Fibroblast of lung (primary cell): ENCODE measurements at regions not wholly inside any gene's neighbourhood (a gene's known extent, or its start where the extent isn't known, plus 50 kb on each side); places are given as distances from the start of the nearest gene placed in this dataset.

Experiments used
- DNase-seq, 2 donors: peaks; one replicate each; pipeline versions ENCODE4 v3.0.0 to v3.0.0-alpha.2; 2010; ENCODE audit warnings: low read depth in 2 of 2
- H2AFZ ChIP-seq: 2 replicates; pipeline ENCODE4 v1.5.1; 2012; ENCODE audit warnings: low read length, control low read depth, inconsistent platforms
- H3K27ac ChIP-seq: 2 replicates; pipeline ENCODE4 v1.5.1; 2011; ENCODE audit warnings: low read length, control low read depth; ENCODE audit not compliant: insufficient read depth
- H3K27me3 ChIP-seq: 2 replicates; pipeline ENCODE4 v1.5.1; 2011; ENCODE audit warnings: mild to moderate bottlenecking, low read length; ENCODE audit not compliant: control insufficient read depth, insufficient read depth
- H3K36me3 ChIP-seq: 2 replicates; pipeline ENCODE4 v1.5.1; 2011; ENCODE audit warnings: low read length; ENCODE audit not compliant: control insufficient read depth, insufficient read depth
- H3K4me1 ChIP-seq: 2 replicates; pipeline ENCODE4 v1.5.1; 2011; ENCODE audit warnings: low read length; ENCODE audit not compliant: control insufficient read depth, insufficient read depth; ENCODE audit errors: extremely low read depth
- H3K4me2 ChIP-seq: 2 replicates; pipeline ENCODE4 v1.5.1; 2011; ENCODE audit warnings: low read length, control low read depth; ENCODE audit not compliant: insufficient read depth; ENCODE audit errors: extremely low read depth
- H3K4me3 ChIP-seq, 4 experiments: fragments of 200-600 bp in 1 of 4; sonication (generic) in 1 of 4; replicated peaks in 1 of 4; 2 replicates each; pipeline ENCODE4 v1.5.1; 2011 to 2016; ENCODE audit warnings: low read length in 4 of 4, low read depth in 3 of 4, mild to moderate bottlenecking in 3 of 4, control low read depth in 2 of 4, inconsistent platforms in 1 of 4, mixed read lengths in 1 of 4; ENCODE audit not compliant: insufficient read depth in 1 of 4; ENCODE audit errors: control extremely low read depth in 1 of 4
- H3K79me2 ChIP-seq: 2 replicates; pipeline ENCODE4 v1.5.1; 2012; ENCODE audit warnings: mild to moderate bottlenecking, low read length, inconsistent platforms; ENCODE audit not compliant: control insufficient read depth, insufficient read depth
- H3K9ac ChIP-seq: 2 replicates; pipeline ENCODE4 v1.5.1; 2011; ENCODE audit warnings: mild to moderate bottlenecking, low read length, control low read depth; ENCODE audit not compliant: insufficient read depth
- H3K9me3 ChIP-seq: 2 replicates; pipeline ENCODE4 v1.5.1; 2012; ENCODE audit warnings: low read depth, low read length; ENCODE audit not compliant: control insufficient read depth, insufficient read depth
- H4K20me1 ChIP-seq: 2 replicates; pipeline ENCODE4 v1.5.1; 2011; ENCODE audit warnings: low read length; ENCODE audit not compliant: control insufficient read depth, insufficient read depth; ENCODE audit errors: extremely low read depth
- EZH2 ChIP-seq: IDR thresholded peaks from 2 replicates; pipeline ENCODE4 v1.5.1; 2012; ENCODE audit warnings: low read length, control low read depth, mild to moderate bottlenecking; ENCODE audit errors: missing control alignments
- TF ChIP-seq, protein P1 (sequence below), 2 donors: IDR thresholded peaks in 1 of 2; conservative IDR thresholded peaks in 1 of 2; 1 replicate in 1 of 2; 2 replicates in 1 of 2; pipeline ENCODE4 v1.5.1; 2011 to 2012; ENCODE audit warnings: low read length in 2 of 2, control low read depth in 1 of 2, inconsistent platforms in 1 of 2, low read depth in 1 of 2, mild to moderate bottlenecking in 1 of 2

DNA sequence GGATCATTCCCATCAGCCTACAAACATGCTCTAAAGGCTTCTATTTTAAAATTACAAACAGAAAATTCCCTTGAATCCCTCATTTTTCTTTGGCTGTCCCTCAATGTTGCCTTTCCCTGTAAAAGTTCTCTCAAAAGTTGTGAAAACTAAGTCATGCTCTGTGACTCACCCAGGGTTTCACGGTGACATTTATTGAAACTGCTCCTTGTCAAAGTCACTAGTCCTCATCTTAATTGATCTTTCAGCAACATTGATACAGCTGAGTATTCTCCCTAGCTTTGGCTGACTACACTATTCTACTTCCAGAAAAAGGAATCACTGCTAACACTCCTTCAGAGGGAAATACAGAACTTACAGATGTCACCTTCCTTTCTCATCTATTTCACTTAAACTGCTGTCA lies 65.7 kb downstream of the ASCL4 start:
- TF ChIP-seq, protein P1, sequence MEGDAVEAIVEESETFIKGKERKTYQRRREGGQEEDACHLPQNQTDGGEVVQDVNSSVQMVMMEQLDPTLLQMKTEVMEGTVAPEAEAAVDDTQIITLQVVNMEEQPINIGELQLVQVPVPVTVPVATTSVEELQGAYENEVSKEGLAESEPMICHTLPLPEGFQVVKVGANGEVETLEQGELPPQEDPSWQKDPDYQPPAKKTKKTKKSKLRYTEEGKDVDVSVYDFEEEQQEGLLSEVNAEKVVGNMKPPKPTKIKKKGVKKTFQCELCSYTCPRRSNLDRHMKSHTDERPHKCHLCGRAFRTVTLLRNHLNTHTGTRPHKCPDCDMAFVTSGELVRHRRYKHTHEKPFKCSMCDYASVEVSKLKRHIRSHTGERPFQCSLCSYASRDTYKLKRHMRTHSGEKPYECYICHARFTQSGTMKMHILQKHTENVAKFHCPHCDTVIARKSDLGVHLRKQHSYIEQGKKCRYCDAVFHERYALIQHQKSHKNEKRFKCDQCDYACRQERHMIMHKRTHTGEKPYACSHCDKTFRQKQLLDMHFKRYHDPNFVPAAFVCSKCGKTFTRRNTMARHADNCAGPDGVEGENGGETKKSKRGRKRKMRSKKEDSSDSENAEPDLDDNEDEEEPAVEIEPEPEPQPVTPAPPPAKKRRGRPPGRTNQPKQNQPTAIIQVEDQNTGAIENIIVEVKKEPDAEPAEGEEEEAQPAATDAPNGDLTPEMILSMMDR (conservative IDR thresholded peaks at IDR 0.05 in 1 of 2, IDR thresholded peaks at IDR 0.05 in 1 of 2; ENCODE audit: low read depth in 1 of 2, low read length in 2 of 2): no peak
- TF ChIP-seq EZH2: no peak

DNA sequence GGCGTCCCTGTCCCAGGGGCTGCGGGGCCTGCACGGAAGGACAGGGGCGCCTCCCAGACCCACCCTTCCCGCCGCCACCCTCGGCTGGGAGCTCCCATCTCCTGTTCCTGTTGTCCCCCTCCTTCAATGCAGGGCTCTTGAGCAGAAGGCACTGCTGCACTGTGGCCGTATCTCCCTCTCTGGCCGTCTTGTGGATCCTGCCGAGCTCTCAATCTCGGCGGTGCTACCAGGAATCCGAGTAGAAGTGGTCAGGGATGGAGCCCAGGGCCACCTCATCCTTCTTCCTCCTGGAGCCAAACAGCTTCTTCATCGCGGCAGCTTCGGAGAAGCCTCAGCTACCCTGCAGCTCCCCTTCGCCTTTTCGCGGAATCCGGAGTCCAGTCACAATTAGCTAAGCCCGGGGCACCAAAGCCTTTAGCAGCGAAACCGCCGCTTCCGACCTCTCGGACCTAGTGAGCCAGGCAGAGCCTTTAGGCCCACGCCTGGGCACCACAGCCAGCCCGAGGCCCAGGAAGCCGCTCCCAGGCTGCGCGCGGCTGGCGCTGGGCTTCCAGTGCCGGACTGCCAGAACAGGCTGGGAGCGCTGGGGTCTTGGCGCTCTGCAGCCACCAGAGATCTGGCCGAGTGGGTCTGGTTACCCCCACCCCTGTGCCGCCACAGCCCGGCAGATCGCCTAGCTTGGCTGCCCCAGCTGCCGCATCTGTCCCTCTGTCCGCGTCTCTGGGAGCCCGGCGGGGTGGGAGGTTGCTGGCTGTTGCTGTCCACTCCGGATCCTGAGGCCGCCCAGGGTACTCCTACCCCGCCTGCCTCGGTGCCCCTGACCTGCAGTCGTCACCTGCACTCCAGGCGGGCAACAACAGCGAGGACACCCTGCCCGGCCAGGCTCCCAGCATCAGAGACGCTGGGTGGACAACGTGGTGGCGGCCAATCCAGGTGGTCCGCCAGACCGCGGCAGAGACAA lies 69.1 kb downstream of the ASCL4 start:
- Histone ChIP-seq H3K4me1 (no peaks in the 10 kb centered on the region), H3K27me3 (peaks cover 27% of the 10 kb centered on the region), H2AFZ (peak overlapping the region; percentile 13), H4K20me1 (no peaks in the 10 kb centered on the region), H3K4me2 (peak overlapping the region; percentile 35), H3K27ac (no peak overlapping the region), H3K4me3 (peak overlapping the region in 1 of 4 experiments; percentile 33), H3K36me3 (no peaks in the 10 kb centered on the region), H3K9ac (no peak overlapping the region), H3K79me2 (no peaks in the 10 kb centered on the region), H3K9me3 (no peaks in the 10 kb centered on the region)
- peak; percentile 70 for TF ChIP-seq EZH2
- TF ChIP-seq, protein P1 (conservative IDR thresholded peaks at IDR 0.05 in 1 of 2, IDR thresholded peaks at IDR 0.05 in 1 of 2; ENCODE audit: low read depth in 1 of 2, low read length in 2 of 2): no peak
- peak in 1 of 2 donors; percentile 12 for DNase-seq

More for the DNA sequence above, 65.7 kb downstream of the ASCL4 start:
- no peaks in the 10 kb centered on the region for H3K36me3 ChIP-seq
- H2AFZ ChIP-seq: no peak overlapping the region
- H3K9me3 ChIP-seq: no peaks in the 10 kb centered on the region
- no peaks in the 10 kb centered on the region for H3K4me1 ChIP-seq
- no peak overlapping the region for H3K4me2 ChIP-seq
- no peaks in the 10 kb centered on the region for H3K79me2 ChIP-seq
- H3K27ac ChIP-seq: no peak overlapping the region
- H3K9ac ChIP-seq: no peak overlapping the region
- peaks cover 19% of the 10 kb centered on the region for H3K27me3 ChIP-seq
- H4K20me1 ChIP-seq: no peaks in the 10 kb centered on the region
- DNase-seq: no peak
- H3K4me3 ChIP-seq: no peak overlapping the region

DNA sequence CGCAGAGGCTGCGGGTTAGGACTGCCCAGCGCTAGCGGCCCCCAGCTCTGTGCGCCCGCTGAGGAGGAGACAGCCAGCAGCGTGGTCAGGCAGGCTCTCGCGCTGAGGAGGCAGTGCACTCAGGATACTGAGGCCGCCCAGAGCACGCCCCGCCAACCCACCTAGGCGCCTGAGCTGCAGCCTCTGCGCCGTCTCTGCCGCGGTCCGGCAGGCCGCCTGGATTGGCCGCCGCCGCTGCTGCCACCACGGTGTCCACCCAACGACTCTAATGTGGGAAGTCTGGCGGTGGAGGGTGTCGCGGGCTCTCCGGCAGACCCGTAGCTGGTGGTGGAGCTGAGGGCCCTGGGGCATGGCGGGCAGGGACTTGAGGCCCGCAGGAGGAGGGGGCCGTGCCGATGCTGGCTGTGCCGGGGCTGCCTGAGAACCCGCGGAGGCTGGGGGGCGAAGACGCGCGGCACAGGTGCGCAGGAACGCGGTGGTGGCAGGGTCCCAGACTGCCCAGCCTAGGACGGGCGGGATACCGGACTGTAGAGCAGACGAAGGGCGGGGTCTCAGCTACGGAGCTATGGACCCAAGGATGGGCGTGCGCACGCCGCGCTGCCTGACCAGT lies 69.9 kb downstream of the ASCL4 start:
- H3K79me2 ChIP-seq: no peaks in the 10 kb centered on the region
- H4K20me1 ChIP-seq: no peaks in the 10 kb centered on the region
- H3K36me3 ChIP-seq: no peaks in the 10 kb centered on the region
- no peak overlapping the region for H2AFZ ChIP-seq
- DNase-seq: peak in 1 of 2 donors; percentile 7
- H3K27ac ChIP-seq: no peak overlapping the region
- H3K4me2 ChIP-seq: peak overlapping the region; percentile 35
- H3K9ac ChIP-seq: no peak overlapping the region
- H3K27me3 ChIP-seq: peaks cover 27% of the 10 kb centered on the region
- TF ChIP-seq, protein P1 (conservative IDR thresholded peaks at IDR 0.05 in 1 of 2, IDR thresholded peaks at IDR 0.05 in 1 of 2; ENCODE audit: low read depth in 1 of 2, low read length in 2 of 2): no peak
- H3K9me3 ChIP-seq: no peaks in the 10 kb centered on the region
- H3K4me3 ChIP-seq: peak overlapping the region in 1 of 4 experiments; percentile 33
- no peaks in the 10 kb centered on the region for H3K4me1 ChIP-seq
